ENCODE measurements at regions not wholly inside any gene's neighbourhood (a gene's known extent, or its start where the extent isn't known, plus 50 kb on each side); places are given as distances from the start of the nearest gene placed in this dataset.

- TF ChIP-seq CTCF (IDR thresholded peaks at IDR 0.05) (no peak), EP300 (IDR thresholded peaks at IDR 0.05) (no peak)
These were observed 99.6 kb upstream of the TNP1 start for GRCh38 chr2:216959433-216959832.
